ENCODE measurements at regions not wholly inside any gene's neighbourhood (a gene's known extent, or its start where the extent isn't known, plus 50 kb on each side); places are given as distances from the start of the nearest gene placed in this dataset.
A peak's percentile ranks its signal among the peaks of the same experiment; 100 is the strongest.
"Not testable (repeated sequence)": the region's sequence is repeated elsewhere in the genome, so short reads cannot be mapped to it uniquely, and the experiment has no call there.

GRCh38 chr7:46261638-46262037 is 340.6 kb upstream of the IGFBP3 start:
- not testable (repeated sequence) for DNase-seq

DNA sequence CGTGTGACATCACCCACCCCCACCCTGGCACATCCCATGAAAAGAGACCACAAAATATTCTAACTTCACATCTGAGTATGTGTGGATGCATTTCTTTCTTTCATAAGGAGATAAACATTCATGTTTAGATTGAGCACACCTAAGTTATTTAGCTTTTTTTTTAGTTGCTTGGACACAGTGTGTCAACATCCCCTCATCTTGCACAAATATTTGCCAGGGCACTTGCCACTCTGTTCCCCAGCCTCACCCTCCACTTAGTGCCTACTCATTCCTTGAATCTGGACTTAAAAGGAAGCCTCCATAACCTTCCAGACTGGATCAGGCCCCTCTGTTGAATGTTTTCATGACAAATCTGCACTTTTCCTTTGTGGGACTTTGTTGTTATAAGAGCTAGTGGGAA is 338.9 kb upstream of the IGFBP3 start:
- DNase-seq: no peak

GRCh38 chr7:46257761-46258448 is 336.8 kb upstream of the IGFBP3 start:
- DNase-seq: peak; percentile 33 to 66

DNA sequence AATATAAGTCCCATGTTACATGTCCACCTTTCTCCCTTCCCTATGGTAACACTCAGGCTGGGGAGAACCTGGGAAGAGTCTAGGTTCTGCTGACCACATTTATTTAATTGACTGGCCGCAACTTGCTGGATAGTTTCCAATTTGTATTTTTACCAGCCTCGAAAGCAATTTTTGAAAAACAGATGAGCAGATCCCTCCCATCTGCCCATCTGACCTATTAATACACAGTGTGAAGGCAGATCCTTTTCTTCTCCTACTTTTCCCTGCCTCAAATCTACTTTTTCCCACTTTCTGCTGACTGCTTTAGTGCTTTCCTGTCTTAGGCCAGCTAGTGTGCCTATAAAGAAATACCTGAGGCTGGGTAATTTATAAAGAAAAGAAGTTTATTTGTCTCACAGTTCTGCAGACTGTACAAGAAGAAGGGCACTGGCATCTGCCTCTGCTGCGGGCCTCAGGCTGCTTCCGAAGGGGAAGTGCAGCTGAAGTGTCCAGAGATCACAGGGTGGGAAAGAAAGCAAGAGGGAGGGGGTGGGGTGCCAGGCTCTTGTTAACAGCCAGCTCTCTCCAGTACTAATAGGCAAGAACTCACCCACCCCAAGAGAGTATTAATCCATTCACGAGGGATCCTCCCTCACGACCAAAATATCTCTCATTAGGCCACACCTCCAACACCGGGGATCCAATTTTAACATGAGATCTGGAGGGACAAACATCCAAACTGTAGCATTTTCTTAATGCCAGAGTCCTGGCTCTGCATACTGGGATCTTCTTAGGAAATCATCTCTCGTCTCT is 336.0 kb upstream of the IGFBP3 start:
- DNase-seq: no peak

GRCh38 chr7:46253520-46253919 is 332.4 kb upstream of the IGFBP3 start:
- no peak for DNase-seq

- DNase-seq: no peak
Observed at GRCh38 chr7:46247664-46248063, 326.6 kb upstream of the IGFBP3 start.

DNA sequence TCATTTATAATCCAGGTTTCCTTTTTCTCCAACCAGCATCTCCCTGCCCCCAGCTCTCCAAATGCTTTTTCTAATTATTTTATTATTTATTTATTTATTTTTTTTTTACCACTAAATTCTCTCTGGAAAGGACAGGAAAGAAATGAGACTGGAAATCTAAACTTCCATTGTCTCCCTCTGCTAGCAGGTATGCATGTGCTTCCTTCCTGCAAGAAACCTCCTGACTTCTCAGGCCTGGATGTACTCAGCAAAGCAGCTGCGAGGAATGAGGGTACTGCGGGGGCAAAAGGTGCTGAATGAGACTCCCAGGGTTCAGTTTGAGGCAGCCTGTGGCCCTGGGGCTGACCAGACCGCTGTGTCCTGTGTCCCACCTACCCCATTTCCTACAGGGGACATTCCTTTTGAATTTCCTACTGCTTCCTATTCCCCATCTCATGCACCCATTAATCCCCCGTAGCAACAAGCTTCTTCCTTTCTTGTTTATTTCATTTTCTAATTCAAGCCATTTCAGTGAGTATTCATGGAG is 324.6 kb upstream of the IGFBP3 start:
- DNase-seq: no peak

DNA sequence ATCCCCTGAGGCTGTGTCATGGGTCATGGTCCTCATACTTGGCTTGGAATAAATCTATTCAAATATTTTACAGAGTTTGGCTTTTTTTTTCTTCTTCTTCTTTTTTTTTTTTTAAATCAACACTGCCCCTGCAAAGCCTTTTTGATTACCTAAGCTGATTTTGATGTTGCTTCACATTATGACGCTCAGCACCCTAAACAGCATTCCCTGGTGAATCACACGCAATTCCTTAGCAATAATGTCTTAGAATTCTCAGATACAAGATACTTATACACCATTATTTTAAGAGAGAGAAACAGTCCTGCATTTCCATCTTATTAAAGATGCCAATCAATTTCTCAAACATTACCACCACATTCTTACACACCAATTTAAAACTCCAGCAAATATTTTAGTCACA is 323.7 kb upstream of the IGFBP3 start:
- no peak for DNase-seq

DNA sequence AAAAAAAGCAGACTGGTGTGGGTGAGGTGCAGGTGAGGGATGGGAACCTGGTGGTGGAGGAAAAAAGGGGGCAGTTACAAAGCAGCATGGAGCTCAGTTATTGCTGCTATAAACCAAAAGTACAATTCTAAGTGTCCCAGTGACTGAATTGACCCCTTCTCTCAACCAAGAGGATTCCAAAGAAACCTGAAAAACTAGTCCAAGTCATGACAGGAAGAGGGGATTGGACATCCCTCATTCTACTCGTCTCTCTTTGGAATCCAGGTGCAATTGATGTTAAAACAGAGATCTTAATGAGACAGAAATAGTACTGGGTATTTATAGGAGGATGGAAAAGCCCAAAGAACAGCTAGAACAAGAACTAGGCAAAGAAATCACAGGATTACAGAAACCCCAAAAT is 322.3 kb upstream of the IGFBP3 start:
- no peak for DNase-seq

GRCh38 chr7:46239846-46240245 is 318.8 kb upstream of the IGFBP3 start:
- no peak for DNase-seq

DNA sequence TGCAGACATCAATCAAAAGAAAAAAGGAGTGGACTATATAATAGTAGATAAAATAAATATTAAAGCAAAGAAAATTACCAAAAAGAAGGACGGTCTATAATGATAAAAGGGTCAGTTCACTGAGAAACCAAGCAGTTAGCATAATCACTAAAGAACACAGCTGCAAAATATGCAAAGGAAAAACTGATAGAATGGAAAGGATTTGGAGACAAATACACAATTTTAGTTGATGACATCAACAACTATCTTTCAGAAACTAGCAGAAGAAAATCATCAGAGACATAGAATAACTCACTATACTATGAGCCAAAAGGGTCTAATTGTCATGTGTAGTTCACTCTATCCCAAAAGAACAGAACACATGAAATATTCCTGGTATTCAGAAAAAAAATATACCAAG is 316.4 kb upstream of the IGFBP3 start:
- DNase-seq: no peak

DNA sequence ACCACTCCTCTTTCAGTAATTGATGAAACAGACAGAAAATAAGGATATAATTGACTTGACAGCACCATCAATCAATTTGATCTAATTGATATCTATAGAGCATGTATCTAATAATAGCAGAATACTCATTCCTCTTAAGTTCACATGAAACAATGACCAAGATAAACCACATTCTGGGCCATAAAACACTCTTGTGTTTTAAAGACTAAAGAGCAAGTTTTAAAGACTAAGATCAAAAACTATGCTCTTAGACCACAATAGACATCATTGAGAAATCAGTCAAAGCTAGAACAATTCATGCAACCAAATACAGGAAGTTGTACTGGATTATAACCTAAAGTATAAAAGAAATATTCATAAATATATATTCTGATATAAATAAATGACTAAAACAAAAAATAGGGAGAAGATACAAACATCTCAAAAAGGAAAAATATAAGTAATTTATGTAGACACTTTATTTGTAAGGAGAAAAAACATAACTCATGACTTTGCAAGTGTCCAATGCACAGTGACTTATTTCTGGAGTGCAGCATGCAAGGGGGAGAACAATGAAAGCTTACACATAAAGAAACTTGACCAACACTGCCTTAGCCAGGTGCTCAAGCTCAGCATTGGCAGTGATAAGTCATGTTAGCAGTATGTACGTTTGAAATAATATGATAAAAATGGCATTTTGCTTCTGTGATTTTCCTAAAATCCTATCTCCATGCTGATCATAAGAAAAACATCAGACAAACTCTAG is 312.7 kb upstream of the IGFBP3 start:
- DNase-seq: no peak

DNA sequence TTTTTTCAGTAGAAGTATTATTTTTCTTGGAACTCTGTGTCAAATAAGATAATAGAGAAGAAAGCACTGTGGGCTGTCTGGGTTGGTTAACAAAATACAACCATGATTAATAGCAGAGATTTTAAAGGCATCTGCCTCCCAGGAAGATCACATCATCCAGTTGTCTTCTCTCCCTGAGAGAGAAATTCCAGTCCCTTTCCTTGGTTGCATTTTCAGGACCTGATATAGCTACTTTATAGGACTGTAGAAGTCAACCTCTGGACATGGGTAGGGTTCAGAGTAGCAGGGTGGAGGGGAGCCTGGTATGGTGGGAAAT is 309.9 kb upstream of the IGFBP3 start:
- DNase-seq: no peak

- DNase-seq: no peak
Observed at GRCh38 chr7:46230298-46230989, 309.4 kb upstream of the IGFBP3 start.

DNA sequence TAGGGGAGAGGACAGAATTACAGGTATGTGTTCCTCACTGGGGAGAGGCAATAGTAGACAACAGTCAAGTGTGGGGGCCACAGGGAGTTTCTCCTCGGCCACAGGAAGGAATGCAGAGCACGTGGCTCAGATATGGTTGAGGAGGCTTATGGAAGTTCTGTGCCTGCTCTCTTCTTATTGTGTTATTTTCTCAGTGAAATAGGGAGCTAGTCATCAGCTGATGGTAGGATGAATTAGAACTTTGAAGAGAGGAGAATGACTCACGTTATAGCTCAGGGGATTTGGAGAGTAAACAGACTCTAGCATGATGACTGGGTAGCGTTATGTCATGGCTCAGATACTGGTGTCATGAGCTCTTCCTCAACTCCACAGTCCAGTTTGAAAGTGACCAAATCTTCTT is 308.3 kb upstream of the IGFBP3 start:
- DNase-seq: no peak

DNA sequence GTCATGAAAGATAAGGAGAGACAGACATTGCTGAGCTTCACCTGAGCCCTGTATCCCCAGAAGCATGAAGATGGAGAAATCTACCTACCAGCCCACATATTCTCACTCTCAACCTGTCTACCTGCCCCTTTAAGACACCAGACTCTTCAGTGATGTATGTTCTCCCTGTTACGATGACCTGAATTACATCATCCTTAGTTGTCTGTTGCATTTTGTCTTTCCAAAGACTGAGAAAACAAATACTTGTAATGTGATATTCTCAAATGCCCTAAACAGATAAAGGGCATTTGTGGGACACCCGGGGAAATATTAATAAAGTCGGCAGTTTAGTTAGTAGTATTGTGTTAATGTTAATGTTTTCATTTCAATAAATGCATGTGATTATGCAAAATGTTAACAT is 305.8 kb upstream of the IGFBP3 start:
- DNase-seq: no peak

- DNase-seq: no peak
Observed at GRCh38 chr7:46224363-46224762, 303.3 kb upstream of the IGFBP3 start.

- no peak for DNase-seq
Observed at GRCh38 chr7:46220066-46220630, 299.1 kb upstream of the IGFBP3 start.

DNA sequence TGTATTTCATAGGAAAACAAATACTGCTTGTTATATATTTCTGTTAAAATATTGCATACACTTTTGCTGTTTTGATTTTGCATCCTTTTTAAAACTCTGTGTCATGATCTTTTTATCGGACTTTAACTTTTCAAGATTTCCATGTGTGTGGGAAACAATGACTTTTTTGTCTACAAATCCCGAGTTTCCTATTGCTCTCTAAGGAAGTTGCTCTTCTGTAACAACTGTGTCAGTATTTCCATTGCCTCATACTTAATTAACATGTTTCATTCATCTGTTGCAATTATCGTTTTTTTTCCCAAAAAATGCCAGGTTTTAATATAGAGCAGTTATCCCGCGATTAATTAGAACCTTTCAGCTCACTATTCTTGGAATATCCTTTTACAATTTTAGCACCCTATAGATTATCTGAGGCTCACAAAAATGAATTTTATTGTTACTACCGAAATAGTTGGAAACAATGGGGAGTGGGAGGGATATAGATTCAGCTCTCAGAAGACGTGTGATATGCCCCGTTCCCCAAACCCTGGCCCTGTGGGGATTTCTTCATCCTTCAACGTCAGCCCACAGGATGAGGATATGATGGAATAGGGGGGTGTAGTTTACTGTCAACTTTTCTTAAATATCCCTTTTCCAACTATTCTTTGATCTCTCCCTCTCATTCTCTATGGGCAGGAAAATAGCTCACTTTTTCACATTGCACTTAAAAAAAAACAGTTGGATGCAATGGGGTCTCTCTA is 297.6 kb upstream of the IGFBP3 start:
- no peak for DNase-seq

- DNase-seq: no peak
Observed at GRCh38 chr7:46215987-46216567, 295.0 kb upstream of the IGFBP3 start.

DNA sequence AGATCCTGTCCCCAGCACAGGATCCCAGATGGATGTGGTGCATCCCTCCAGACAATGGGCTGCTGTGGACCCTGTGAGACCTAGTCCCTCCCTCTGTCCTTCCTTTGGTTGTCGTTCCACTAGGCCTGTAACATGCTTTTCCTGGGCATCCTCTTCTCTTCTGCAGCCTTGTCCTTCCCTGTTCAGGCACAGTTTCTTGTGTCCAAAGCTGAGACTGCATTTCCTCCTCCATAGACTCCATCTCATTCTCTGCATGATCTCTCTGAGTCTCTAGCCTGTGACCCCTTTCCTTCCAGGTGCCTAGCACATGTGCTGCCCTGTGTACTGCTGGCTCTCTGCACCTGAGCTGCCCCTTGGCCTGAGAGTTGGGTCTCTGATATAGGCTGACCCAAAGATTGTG is 293.5 kb upstream of the IGFBP3 start:
- no peak for DNase-seq

DNA sequence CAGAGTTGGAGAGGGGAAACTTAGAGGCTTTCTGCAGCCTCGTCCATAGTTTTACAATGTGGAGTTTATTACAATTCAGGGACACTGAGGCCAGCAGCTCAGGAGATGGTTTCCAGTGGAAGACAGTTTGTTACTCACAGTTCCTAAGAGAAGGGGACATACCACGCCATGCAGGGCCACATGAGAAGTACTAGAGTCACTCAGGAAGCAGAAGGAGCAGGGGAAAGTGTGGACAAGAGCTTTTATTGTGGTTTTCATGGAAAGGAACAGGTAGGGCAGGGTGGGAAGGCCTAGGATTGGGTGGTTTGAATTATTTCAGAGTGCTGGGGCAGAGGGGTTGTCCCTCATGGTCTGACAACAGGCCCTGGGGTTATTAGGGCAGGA is 292.1 kb upstream of the IGFBP3 start:
- no peak for DNase-seq

Data from SW 1271 (cell line).